WTC11 (cell line): ENCODE measurements at regions not wholly inside any gene's neighbourhood (a gene's known extent, or its start where the extent isn't known, plus 50 kb on each side); places are given as distances from the start of the nearest gene placed in this dataset.

Source experiments
- ATAC-seq: fragments of 200-7000 bp; cut with Tn5 transposase; 2 replicates; pipeline ENCODE4 v1.10.0; 2021; ENCODE audit warnings: mild to moderate bottlenecking, moderate library complexity
- CTCF ChIA-PET: fragments of 300-600 bp; sonication (Branson Sonifier 250); formaldehyde crosslinking; loops from one replicate; lab custom pipeline; 2021; ENCODE audit warnings: antibody characterized with exemption; lab: Charles Lee
- POLR2A ChIA-PET: fragments of 350-600 bp; sonication (Branson Sonifier 250); formaldehyde crosslinking; loops from one replicate; lab custom pipeline; 2021; ENCODE audit warnings: antibody characterized with exemption; lab: Charles Lee
- DNase-seq: peaks from one replicate; pipeline ENCODE4 v3.0.0; 2021; ENCODE audit warnings: low spot score
- H3K27ac Mint-ChIP-seq: 2 replicates; pipeline ENCODE4 v1.8.0; 2021; ENCODE audit warnings: mixed read lengths
- H3K27me3 Mint-ChIP-seq: 2 replicates; pipeline ENCODE4 v1.8.0; 2021; ENCODE audit warnings: low read depth, mild to moderate bottlenecking, moderate library complexity, mixed read lengths
- H3K36me3 Mint-ChIP-seq: 2 replicates; pipeline ENCODE4 v1.8.0; 2021; ENCODE audit warnings: mixed read lengths
- H3K4me1 Mint-ChIP-seq: 2 replicates; pipeline ENCODE4 v1.8.0; 2022; ENCODE audit warnings: mixed read lengths
- H3K4me3 Mint-ChIP-seq: 2 replicates; pipeline ENCODE4 v1.8.0; 2021; ENCODE audit warnings: mild to moderate bottlenecking, moderate library complexity, mixed read lengths
- H3K9me3 Mint-ChIP-seq: 2 replicates; pipeline ENCODE4 v1.8.0; 2021; ENCODE audit warnings: mixed read lengths
- EMX1 ChIP-seq: fragments of 250-450 bp; sonication (Bioruptor Pico); IDR thresholded peaks from 2 replicates; pipeline ENCODE4 v1.8.0; 2021; ENCODE audit warnings: mild to moderate bottlenecking
- GTF2I ChIP-seq: fragments of 250-450 bp; sonication (Bioruptor Pico); conservative IDR thresholded peaks from 2 replicates; pipeline ENCODE4 v1.4.0; 2021; ENCODE audit warnings: mild to moderate bottlenecking
- HMGA2 ChIP-seq: fragments of 250-450 bp; sonication (Bioruptor Pico); IDR thresholded peaks from 2 replicates; pipeline ENCODE4 v1.4.0; 2021; ENCODE audit warnings: mild to moderate bottlenecking, moderate library complexity
- KAT7 ChIP-seq: sonication (generic); formaldehyde crosslinking; IDR thresholded peaks from 2 replicates; pipeline ENCODE4 v1.8.1; 2023; ENCODE audit warnings: missing genetic modification reagents, mild to moderate bottlenecking, borderline replicate concordance
- TP53 ChIP-seq: sonication (generic); formaldehyde crosslinking; IDR thresholded peaks from 2 replicates; pipeline ENCODE4 v1.8.1; 2023; ENCODE audit warnings: mild to moderate bottlenecking, missing genetic modification reagents
- ZBTB21 ChIP-seq: sonication (generic); formaldehyde crosslinking; IDR thresholded peaks from 2 replicates; pipeline ENCODE4 v1.8.1; 2023; ENCODE audit warnings: mild to moderate bottlenecking, missing genetic modification reagents, borderline replicate concordance
- ZNF263 ChIP-seq: sonication (generic); formaldehyde crosslinking; IDR thresholded peaks from 2 replicates; pipeline ENCODE4 v1.8.1; 2022; ENCODE audit warnings: low read depth, mild to moderate bottlenecking, moderate library complexity, missing genetic modification reagents
- ZNF416 ChIP-seq: fragments of 250-450 bp; sonication (Bioruptor Pico); IDR thresholded peaks from 2 replicates; pipeline ENCODE4 v1.9.0; 2021; ENCODE audit warnings: mild to moderate bottlenecking, inconsistent platforms
- TF ChIP-seq, protein P1 (sequence below): sonication (generic); formaldehyde crosslinking; IDR thresholded peaks from 2 replicates; pipeline ENCODE4 v1.8.1; 2023; ENCODE audit warnings: mild to moderate bottlenecking, missing genetic modification reagents, borderline replicate concordance
- TF ChIP-seq, protein P2 (sequence below): fragments of 250-450 bp; sonication (Bioruptor Pico); IDR thresholded peaks from 2 replicates; pipeline ENCODE4 v1.9.0; 2021; ENCODE audit warnings: moderate library complexity, mild to moderate bottlenecking, inconsistent platforms, borderline replicate concordance
- TF ChIP-seq, protein P3 (sequence below): sonication (generic); formaldehyde crosslinking; IDR thresholded peaks from 2 replicates; pipeline ENCODE4 v1.8.0; 2023; ENCODE audit warnings: missing genetic modification reagents, mild to moderate bottlenecking, borderline replicate concordance
- TF ChIP-seq, protein P4 (sequence below): sonication (generic); formaldehyde crosslinking; IDR thresholded peaks from 2 replicates; pipeline ENCODE4 v1.8.0; 2022; ENCODE audit warnings: missing genetic modification reagents

DNA sequence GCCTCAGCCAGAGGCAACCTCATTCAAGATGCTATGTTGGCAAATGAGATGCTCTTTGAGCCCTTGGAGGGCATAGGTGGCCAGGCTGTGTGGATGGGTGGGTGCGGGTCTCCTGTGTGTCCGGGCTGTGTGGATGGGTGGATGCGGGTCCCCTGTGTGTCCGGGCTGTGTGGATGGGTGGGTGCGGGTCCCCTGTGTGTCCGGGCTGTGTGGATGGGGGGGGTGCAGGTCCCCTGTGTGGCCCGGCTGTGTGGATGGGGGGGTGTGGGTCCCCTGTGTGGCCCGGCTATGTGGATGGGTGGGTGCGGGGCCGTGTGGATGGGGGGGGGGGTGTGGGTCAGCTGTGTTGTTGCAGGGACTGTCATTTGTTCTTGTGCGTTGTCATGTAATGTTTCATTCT, 136.6 kb upstream of the COL5A1 start (continued):
- TF ChIP-seq GTF2I: no peak
- no peak for TF ChIP-seq ZNF263
- TF ChIP-seq, protein P1, sequence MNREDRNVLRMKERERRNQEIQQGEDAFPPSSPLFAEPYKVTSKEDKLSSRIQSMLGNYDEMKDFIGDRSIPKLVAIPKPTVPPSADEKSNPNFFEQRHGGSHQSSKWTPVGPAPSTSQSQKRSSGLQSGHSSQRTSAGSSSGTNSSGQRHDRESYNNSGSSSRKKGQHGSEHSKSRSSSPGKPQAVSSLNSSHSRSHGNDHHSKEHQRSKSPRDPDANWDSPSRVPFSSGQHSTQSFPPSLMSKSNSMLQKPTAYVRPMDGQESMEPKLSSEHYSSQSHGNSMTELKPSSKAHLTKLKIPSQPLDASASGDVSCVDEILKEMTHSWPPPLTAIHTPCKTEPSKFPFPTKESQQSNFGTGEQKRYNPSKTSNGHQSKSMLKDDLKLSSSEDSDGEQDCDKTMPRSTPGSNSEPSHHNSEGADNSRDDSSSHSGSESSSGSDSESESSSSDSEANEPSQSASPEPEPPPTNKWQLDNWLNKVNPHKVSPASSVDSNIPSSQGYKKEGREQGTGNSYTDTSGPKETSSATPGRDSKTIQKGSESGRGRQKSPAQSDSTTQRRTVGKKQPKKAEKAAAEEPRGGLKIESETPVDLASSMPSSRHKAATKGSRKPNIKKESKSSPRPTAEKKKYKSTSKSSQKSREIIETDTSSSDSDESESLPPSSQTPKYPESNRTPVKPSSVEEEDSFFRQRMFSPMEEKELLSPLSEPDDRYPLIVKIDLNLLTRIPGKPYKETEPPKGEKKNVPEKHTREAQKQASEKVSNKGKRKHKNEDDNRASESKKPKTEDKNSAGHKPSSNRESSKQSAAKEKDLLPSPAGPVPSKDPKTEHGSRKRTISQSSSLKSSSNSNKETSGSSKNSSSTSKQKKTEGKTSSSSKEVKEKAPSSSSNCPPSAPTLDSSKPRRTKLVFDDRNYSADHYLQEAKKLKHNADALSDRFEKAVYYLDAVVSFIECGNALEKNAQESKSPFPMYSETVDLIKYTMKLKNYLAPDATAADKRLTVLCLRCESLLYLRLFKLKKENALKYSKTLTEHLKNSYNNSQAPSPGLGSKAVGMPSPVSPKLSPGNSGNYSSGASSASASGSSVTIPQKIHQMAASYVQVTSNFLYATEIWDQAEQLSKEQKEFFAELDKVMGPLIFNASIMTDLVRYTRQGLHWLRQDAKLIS (CRISPR knock-in tag): no peak

DNA sequence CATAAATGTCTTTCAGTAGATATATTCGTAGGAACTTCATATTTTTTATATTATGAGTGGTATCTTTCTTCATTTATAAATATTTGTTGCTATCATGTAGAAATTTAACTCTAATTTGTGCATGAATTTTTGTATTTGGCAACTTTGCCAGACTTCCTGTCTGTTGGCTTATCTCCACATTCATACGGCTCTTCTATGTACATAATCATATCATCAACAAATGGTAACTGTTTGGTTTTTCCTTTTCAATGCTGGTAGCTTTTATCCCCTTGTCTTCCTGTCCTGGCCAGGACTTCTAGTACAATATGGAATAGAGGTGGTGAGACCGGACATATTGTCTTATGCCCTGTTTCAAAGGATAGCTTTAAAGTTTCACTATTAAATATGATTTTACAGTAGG, 132.3 kb upstream of the COL5A1 start:
- peaks cover 8% of the 10 kb centered on the region for H3K9me3 Mint-ChIP-seq
- H3K27me3 Mint-ChIP-seq: no peaks in the 10 kb centered on the region
- ChIA-PET POLR2A (no interaction called here), CTCF (no interaction called here)
- no peak overlapping the region for H3K27ac Mint-ChIP-seq
- peaks cover 4% of the 10 kb centered on the region; the same call in 1 of the 2 replicates for H3K36me3 Mint-ChIP-seq
- ATAC-seq: no peak
- no peak overlapping the region for H3K4me3 Mint-ChIP-seq
- no peak for DNase-seq
- no peaks in the 10 kb centered on the region for H3K4me1 Mint-ChIP-seq
- TF ChIP-seq, protein P2, sequence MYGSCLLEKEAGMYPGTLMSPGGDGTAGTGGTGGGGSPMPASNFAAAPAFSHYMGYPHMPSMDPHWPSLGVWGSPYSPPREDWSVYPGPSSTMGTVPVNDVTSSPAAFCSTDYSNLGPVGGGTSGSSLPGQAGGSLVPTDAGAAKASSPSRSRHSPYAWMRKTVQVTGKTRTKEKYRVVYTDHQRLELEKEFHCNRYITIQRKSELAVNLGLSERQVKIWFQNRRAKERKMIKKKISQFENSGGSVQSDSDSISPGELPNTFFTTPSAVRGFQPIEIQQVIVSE (CRISPR knock-in tag): no peak
- TF ChIP-seq, protein P3, sequence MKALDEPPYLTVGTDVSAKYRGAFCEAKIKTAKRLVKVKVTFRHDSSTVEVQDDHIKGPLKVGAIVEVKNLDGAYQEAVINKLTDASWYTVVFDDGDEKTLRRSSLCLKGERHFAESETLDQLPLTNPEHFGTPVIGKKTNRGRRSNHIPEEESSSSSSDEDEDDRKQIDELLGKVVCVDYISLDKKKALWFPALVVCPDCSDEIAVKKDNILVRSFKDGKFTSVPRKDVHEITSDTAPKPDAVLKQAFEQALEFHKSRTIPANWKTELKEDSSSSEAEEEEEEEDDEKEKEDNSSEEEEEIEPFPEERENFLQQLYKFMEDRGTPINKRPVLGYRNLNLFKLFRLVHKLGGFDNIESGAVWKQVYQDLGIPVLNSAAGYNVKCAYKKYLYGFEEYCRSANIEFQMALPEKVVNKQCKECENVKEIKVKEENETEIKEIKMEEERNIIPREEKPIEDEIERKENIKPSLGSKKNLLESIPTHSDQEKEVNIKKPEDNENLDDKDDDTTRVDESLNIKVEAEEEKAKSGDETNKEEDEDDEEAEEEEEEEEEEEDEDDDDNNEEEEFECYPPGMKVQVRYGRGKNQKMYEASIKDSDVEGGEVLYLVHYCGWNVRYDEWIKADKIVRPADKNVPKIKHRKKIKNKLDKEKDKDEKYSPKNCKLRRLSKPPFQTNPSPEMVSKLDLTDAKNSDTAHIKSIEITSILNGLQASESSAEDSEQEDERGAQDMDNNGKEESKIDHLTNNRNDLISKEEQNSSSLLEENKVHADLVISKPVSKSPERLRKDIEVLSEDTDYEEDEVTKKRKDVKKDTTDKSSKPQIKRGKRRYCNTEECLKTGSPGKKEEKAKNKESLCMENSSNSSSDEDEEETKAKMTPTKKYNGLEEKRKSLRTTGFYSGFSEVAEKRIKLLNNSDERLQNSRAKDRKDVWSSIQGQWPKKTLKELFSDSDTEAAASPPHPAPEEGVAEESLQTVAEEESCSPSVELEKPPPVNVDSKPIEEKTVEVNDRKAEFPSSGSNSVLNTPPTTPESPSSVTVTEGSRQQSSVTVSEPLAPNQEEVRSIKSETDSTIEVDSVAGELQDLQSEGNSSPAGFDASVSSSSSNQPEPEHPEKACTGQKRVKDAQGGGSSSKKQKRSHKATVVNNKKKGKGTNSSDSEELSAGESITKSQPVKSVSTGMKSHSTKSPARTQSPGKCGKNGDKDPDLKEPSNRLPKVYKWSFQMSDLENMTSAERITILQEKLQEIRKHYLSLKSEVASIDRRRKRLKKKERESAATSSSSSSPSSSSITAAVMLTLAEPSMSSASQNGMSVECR (CRISPR knock-in tag): no peak
- no peak for TF ChIP-seq ZNF416 (CRISPR knock-in tag)
- no peak for TF ChIP-seq KAT7 (CRISPR knock-in tag)
- TF ChIP-seq EMX1 (CRISPR knock-in tag): no peak
- TF ChIP-seq HMGA2 (CRISPR knock-in tag): no peak
- no peak for TF ChIP-seq ZBTB21
- no peak for TF ChIP-seq TP53 (CRISPR knock-in tag)
- TF ChIP-seq, protein P4, sequence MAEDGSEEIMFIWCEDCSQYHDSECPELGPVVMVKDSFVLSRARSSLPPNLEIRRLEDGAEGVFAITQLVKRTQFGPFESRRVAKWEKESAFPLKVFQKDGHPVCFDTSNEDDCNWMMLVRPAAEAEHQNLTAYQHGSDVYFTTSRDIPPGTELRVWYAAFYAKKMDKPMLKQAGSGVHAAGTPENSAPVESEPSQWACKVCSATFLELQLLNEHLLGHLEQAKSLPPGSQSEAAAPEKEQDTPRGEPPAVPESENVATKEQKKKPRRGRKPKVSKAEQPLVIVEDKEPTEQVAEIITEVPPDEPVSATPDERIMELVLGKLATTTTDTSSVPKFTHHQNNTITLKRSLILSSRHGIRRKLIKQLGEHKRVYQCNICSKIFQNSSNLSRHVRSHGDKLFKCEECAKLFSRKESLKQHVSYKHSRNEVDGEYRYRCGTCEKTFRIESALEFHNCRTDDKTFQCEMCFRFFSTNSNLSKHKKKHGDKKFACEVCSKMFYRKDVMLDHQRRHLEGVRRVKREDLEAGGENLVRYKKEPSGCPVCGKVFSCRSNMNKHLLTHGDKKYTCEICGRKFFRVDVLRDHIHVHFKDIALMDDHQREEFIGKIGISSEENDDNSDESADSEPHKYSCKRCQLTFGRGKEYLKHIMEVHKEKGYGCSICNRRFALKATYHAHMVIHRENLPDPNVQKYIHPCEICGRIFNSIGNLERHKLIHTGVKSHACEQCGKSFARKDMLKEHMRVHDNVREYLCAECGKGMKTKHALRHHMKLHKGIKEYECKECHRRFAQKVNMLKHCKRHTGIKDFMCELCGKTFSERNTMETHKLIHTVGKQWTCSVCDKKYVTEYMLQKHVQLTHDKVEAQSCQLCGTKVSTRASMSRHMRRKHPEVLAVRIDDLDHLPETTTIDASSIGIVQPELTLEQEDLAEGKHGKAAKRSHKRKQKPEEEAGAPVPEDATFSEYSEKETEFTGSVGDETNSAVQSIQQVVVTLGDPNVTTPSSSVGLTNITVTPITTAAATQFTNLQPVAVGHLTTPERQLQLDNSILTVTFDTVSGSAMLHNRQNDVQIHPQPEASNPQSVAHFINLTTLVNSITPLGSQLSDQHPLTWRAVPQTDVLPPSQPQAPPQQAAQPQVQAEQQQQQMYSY (CRISPR knock-in tag): no peak
